CD4-positive, alpha-beta T cell treated with Interleukin-4 for 4 hours (primary cell): ENCODE measurements at regions not wholly inside any gene's neighbourhood (a gene's known extent, or its start where the extent isn't known, plus 50 kb on each side); places are given as distances from the start of the nearest gene placed in this dataset.

Source experiments
- DNase-seq: peaks from one replicate; pipeline ENCODE4 v3.0.0-alpha.2; 2020

DNA sequence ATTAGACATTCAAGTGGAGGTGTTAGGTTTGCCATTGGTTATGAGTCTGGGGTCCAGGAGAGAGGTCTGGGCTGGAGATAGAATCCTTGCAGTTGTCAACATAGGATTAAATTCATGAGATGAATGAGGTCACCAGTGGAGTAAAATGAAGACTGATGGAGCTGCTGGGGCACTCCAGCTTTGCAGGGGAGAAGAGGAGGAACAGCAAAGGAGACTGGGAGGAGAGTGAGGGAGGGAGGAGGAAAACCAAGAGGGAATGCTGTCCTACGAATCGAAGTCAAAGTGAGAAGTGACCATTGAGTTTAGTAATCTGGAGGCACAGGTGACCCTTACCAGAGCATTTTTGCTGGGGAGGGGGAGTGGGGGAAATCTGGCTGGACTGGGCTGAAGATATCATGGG is 178.2 kb upstream of the NR3C1 start:
- no peak for DNase-seq

GRCh38 chr5:143581147-143581546 is 177.7 kb upstream of the NR3C1 start:
- DNase-seq, result no peak

- no peak for DNase-seq
Observed at GRCh38 chr5:143576711-143577484, 173.4 kb upstream of the NR3C1 start.

DNA sequence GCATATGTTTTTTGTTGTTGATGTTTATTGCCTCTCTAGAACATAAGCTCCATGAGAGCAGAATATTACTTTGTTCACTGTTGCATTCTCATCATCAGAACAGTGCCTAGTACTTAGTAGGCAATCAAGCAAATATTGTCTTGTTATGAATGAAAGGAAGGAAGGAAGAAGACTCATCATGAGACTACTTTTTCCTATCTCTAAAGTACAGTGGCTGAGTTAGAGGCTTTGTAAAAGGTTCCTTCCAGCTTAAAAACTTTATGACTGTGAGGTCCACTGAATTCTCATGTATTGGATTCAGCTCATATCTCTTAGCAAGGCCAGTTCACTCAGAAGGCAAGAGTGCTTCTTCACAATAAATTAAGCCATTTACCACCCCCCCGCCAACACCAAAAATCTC is 171.8 kb upstream of the NR3C1 start:
- DNase-seq, result no peak

DNA sequence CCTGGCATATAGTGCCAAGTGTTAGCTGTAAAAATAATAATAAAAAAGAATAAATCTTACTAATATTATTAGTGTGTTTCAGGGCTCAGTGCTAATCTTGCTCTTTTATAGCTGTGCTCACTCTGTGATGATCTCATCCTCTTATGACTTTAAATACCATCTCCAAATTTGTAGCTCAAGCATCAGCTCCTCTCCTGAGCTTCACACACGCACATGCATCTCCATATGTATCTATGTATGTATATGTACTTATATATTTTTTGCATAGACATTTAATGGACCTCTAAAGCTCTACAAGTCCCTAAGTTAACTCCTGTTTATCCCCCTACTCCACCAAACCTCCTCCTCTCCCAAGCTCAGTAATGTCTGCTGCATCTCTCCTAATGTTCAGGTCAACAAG is 170.8 kb upstream of the NR3C1 start:
- DNase-seq, result no peak

GRCh38 chr5:143573568-143574170 is 170.2 kb upstream of the NR3C1 start:
- no peak for DNase-seq

- no peak for DNase-seq
Observed at GRCh38 chr5:143572671-143573070, 169.2 kb upstream of the NR3C1 start.

GRCh38 chr5:143571642-143572624 is 168.4 kb upstream of the NR3C1 start:
- DNase-seq, result no peak

- no peak for DNase-seq
Observed at GRCh38 chr5:143570989-143571388, 167.5 kb upstream of the NR3C1 start.

GRCh38 chr5:143569722-143570567 is 166.5 kb upstream of the NR3C1 start:
- DNase-seq, result no peak

DNA sequence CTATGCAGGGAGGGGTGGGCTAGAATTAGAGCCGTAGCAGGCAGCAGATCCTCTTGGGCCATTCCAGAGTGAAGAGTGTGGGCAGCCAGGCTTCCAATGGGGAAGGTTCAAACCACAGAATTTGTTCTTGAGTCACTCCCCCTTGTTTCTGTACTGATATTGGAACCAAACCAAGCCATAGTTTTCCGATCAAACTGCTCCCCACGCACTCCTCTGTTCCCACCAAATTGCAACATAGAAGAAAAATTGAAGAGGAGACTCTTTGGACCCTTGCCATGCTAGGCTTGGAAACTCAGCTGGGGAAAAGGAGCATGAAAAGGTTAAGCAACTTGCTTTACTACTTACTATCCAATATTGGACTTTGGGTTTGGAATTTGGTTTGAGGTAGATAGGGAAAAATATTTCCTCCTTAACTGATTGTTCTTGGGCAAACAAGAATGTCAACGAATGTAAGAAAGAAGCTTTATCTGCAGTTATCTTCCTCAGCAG is 165.8 kb upstream of the NR3C1 start:
- no peak for DNase-seq

GRCh38 chr5:143567583-143568504 is 164.4 kb upstream of the NR3C1 start:
- no peak for DNase-seq

DNA sequence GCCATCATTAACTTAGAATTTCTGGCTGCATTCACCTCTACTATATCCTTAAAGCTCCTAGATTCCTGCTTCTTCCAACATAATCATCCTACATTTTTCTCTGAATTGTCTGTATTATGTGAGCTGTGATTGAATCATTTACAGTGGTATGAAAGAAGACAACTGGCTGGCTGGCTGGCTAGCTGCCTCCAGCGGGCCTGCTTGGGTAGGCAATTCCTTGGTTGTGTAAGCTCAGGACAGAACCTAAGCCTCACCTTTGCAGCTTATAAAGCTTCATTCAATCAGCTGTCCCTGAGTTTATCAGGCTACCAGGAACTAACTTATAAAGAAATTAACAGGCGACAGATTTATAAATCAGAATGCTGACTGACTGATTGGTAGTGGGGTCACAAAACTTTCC is 162.7 kb upstream of the NR3C1 start:
- DNase-seq, result no peak

DNA sequence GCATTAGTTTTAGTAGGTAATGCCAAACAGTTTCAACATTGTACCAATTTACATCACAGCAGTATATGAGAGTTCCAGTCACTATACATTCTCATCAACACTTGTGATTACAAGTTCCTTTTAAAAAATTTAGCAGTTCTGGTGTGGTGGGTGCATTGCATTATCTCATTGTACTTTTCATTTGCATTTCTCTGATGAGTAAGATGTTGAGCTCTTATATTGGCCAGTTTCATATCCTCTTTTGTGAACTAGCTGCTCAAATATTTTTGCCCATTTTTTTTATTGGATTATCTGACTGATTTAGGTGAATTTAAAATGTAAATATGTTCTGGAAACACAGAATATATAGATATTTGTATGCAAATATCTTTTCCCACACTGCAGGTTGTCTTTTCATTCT is 160.9 kb upstream of the NR3C1 start:
- no peak for DNase-seq

GRCh38 chr5:143562935-143563334 is 159.4 kb upstream of the NR3C1 start:
- DNase-seq, result no peak

- DNase-seq, result no peak
Observed at GRCh38 chr5:143561219-143561618, 157.7 kb upstream of the NR3C1 start.

- no peak for DNase-seq
Observed at GRCh38 chr5:143560378-143560777, 156.9 kb upstream of the NR3C1 start.

- no peak for DNase-seq
Observed at GRCh38 chr5:143559586-143560109, 156.2 kb upstream of the NR3C1 start.

DNA sequence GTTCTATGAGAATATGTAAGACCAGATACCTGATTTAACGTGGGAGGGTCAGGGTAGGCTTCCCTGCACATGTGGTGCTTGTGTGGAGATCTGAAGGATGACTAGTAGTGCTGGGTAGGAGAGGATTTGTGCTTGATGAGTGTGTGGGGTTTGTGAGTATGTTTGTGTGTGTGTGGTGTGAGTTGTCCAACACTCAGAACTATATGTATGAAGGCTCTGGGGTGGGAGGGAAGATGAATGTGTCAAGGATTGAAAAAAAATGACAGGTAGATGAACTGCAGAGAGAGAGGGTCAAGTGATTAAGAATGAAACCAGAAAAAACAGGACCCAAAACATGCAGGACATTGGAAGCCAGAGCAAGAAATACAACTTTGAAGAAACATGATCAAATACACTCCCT is 154.6 kb upstream of the NR3C1 start:
- DNase-seq, result no peak

GRCh38 chr5:143557061-143557818 is 153.8 kb upstream of the NR3C1 start:
- no peak for DNase-seq
